Smooth muscle cell (in vitro differentiated cells): ENCODE measurements at regions not wholly inside any gene's neighbourhood (a gene's known extent, or its start where the extent isn't known, plus 50 kb on each side); places are given as distances from the start of the nearest gene placed in this dataset.

Experiments
- DNase-seq: peaks from one replicate; lab custom pipeline; 2025; ENCODE audit not compliant: unreplicated experiment; lab: John Stamatoyannopoulos, UW
- H2AFZ ChIP-seq: fragments of 200-600 bp; sonication (generic); 2 replicates; pipeline ENCODE4 v1.6.0; 2016; ENCODE audit warnings: antibody characterized with exemption, low read depth, mild to moderate bottlenecking
- H3F3A ChIP-seq: fragments of 200-600 bp; sonication (generic); 2 replicates; pipeline ENCODE4 v1.6.0; 2017; ENCODE audit warnings: antibody characterized with exemption, low read depth
- H3K27ac ChIP-seq: fragments of 200-600 bp; sonication (generic); 2 replicates; pipeline ENCODE4 v1.5.1; 2016; ENCODE audit warnings: low read depth, mild to moderate bottlenecking
- H3K27me3 ChIP-seq: fragments of 200-600 bp; sonication (generic); 2 replicates; pipeline ENCODE4 v1.6.1; 2016; ENCODE audit warnings: low read depth, mild to moderate bottlenecking
- H3K36me3 ChIP-seq: fragments of 200-600 bp; sonication (generic); 2 replicates; pipeline ENCODE4 v1.5.1; 2016; ENCODE audit warnings: low read depth
- H3K4me1 ChIP-seq: fragments of 200-600 bp; sonication (generic); 2 replicates; pipeline ENCODE4 v1.5.1; 2016; ENCODE audit warnings: low read depth
- H3K4me2 ChIP-seq: fragments of 200-600 bp; sonication (generic); 2 replicates; pipeline ENCODE4 v1.6.0; 2016; ENCODE audit warnings: mild to moderate bottlenecking
- H3K4me3 ChIP-seq: fragments of 200-600 bp; sonication (generic); 2 replicates; pipeline ENCODE4 v1.5.1; 2016; ENCODE audit warnings: mild to moderate bottlenecking
- H3K79me2 ChIP-seq: fragments of 200-600 bp; sonication (generic); 2 replicates; pipeline ENCODE4 v1.6.0; 2016; ENCODE audit warnings: low read depth, mild to moderate bottlenecking
- H3K9ac ChIP-seq: fragments of 200-600 bp; sonication (generic); 2 replicates; pipeline ENCODE4 v1.6.0; 2016; ENCODE audit warnings: low read depth
- H3K9me3 ChIP-seq: fragments of 200-600 bp; sonication (generic); replicated peaks from 2 replicates; pipeline ENCODE4 v1.5.1; 2016; ENCODE audit warnings: low read depth
- H4K20me1 ChIP-seq: fragments of 200-600 bp; sonication (generic); 2 replicates; pipeline ENCODE4 v1.6.0; 2016; ENCODE audit warnings: low read depth
- WGBS: methylation state at CpG from one replicate; pipeline ENCODE4 v1.1.7; 2016; ENCODE audit warnings: low lambda C conversion rate; 5-methylcytosine and 5-hydroxymethylcytosine counted together
- TF ChIP-seq, protein P1 (sequence below): fragments of 200-600 bp; sonication (generic); IDR thresholded peaks from 2 replicates; pipeline ENCODE4 v1.5.1; 2017; ENCODE audit warnings: borderline replicate concordance, mild to moderate bottlenecking, antibody characterized with exemption; ENCODE audit not compliant: insufficient read depth, poor library complexity, severe bottlenecking

- Histone ChIP-seq H3K4me1 (no peaks in the 10 kb centered on the region), H3K9me3 (no peaks in the 10 kb centered on the region), H3K27me3 (no peaks in the 10 kb centered on the region), H2AFZ (no peak overlapping the region), H3K27ac (no peak overlapping the region), H3K36me3 (no peaks in the 10 kb centered on the region), H3F3A (no peaks in the 10 kb centered on the region), H3K9ac (no peak overlapping the region), H3K4me2 (no peak overlapping the region), H4K20me1 (no peaks in the 10 kb centered on the region), H3K4me3 (no peak overlapping the region), H3K79me2 (no peaks in the 10 kb centered on the region)
- TF ChIP-seq, protein P1, sequence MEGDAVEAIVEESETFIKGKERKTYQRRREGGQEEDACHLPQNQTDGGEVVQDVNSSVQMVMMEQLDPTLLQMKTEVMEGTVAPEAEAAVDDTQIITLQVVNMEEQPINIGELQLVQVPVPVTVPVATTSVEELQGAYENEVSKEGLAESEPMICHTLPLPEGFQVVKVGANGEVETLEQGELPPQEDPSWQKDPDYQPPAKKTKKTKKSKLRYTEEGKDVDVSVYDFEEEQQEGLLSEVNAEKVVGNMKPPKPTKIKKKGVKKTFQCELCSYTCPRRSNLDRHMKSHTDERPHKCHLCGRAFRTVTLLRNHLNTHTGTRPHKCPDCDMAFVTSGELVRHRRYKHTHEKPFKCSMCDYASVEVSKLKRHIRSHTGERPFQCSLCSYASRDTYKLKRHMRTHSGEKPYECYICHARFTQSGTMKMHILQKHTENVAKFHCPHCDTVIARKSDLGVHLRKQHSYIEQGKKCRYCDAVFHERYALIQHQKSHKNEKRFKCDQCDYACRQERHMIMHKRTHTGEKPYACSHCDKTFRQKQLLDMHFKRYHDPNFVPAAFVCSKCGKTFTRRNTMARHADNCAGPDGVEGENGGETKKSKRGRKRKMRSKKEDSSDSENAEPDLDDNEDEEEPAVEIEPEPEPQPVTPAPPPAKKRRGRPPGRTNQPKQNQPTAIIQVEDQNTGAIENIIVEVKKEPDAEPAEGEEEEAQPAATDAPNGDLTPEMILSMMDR: no peak
- 78% methylated on average over 4 of the region's 4 CpGs for WGBS
- no peak for DNase-seq
Measured at GRCh38 chr7:49400891-49401550, 372.4 kb upstream of the VWC2 start.

DNA sequence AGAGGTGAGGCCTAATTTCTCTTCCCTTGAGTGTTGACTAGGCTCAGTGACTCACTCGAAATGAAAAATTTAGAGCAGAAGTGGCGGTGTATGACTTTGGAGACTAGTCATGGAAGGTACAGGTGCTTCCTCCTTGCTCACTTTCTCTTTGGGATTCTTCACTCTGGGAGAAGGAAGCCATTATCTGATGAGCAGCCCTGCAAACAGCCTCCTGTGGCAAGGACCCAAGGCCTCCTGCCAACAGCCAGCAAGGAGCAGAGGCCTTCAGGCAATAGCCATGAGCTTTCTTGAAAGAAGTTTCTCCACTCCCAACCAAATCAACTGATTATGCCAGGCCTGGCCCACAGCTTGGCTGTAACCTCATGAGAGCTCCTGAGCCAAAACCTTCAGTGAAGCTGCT is 369.6 kb upstream of the VWC2 start:
- no peak overlapping the region for H2AFZ ChIP-seq
- H3K4me1 ChIP-seq: no peaks in the 10 kb centered on the region
- WGBS: 92% methylated on average over 2 of the region's 2 CpGs

DNA sequence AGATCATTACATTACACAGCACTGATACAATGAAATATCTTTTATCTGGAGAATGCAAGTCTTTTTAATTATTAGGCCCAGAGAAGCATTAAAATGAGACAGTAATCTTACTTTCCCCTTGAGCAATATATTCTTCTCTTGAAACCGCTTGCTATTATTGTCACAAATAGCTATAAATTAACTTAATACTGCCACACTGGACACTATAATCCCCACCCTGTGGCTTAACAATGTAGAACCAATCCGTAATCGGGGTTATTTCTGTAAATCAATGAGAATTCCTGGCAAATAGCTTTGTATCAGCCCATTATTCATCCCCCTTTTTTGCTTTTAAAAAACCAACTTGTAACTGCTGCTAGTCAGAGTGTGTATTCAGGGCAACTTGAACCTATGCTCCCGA is 366.2 kb upstream of the VWC2 start:
- Histone ChIP-seq H3K4me3 (no peak overlapping the region), H3F3A (no peaks in the 10 kb centered on the region), H3K9me3 (no peaks in the 10 kb centered on the region), H3K9ac (no peak overlapping the region), H2AFZ (no peak overlapping the region), H3K4me1 (no peaks in the 10 kb centered on the region), H3K27ac (no peak overlapping the region), H4K20me1 (no peaks in the 10 kb centered on the region), H3K27me3 (no peaks in the 10 kb centered on the region), H3K79me2 (no peaks in the 10 kb centered on the region), H3K4me2 (no peak overlapping the region), H3K36me3 (no peaks in the 10 kb centered on the region)
- TF ChIP-seq, protein P1: no peak
- DNase-seq: no peak
- WGBS: 90% methylated on average over 4 of the region's 4 CpGs

More for the DNA sequence above, 369.6 kb upstream of the VWC2 start:
- H3K27ac ChIP-seq: no peak overlapping the region
- no peak for DNase-seq
- no peak overlapping the region for H3K4me3 ChIP-seq
- H3F3A ChIP-seq: no peaks in the 10 kb centered on the region
- no peaks in the 10 kb centered on the region for H3K9me3 ChIP-seq
- H4K20me1 ChIP-seq: no peaks in the 10 kb centered on the region
- TF ChIP-seq, protein P1: no peak
- H3K79me2 ChIP-seq: no peaks in the 10 kb centered on the region
- no peak overlapping the region for H3K4me2 ChIP-seq
- H3K36me3 ChIP-seq: no peaks in the 10 kb centered on the region
- H3K27me3 ChIP-seq: no peaks in the 10 kb centered on the region
- no peak overlapping the region for H3K9ac ChIP-seq

DNA sequence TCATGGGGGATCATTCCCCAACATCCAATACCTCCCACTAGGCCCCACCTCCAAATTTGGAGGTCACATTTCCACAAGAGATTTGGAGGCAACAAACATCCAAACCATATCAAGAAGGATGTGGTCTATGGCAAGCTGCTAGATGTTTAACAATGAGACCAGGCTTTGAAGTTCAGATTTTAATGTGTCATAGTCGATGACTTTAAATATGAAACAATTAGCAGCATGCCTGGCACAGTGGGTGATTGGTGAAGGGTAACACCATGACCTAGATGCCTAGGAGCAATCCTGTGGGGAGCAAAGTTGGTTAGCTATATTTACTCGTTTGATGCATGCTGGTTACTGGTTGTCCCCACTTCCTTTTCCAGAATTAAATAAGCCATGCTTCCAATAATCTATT is 356.4 kb upstream of the VWC2 start:
- no peak overlapping the region for H3K27ac ChIP-seq
- no peak overlapping the region for H3K4me3 ChIP-seq
- H3K4me1 ChIP-seq: no peaks in the 10 kb centered on the region
- no peaks in the 10 kb centered on the region for H3K79me2 ChIP-seq
- TF ChIP-seq, protein P1: no peak
- no peaks in the 10 kb centered on the region for H3F3A ChIP-seq
- no peak overlapping the region for H2AFZ ChIP-seq
- no peak overlapping the region for H3K4me2 ChIP-seq
- no peaks in the 10 kb centered on the region for H3K27me3 ChIP-seq
- H3K9ac ChIP-seq: no peak overlapping the region
- 76% methylated on average over 2 of the region's 2 CpGs for WGBS
- H4K20me1 ChIP-seq: no peaks in the 10 kb centered on the region
- H3K9me3 ChIP-seq: no peaks in the 10 kb centered on the region
- no peaks in the 10 kb centered on the region for H3K36me3 ChIP-seq
- no peak for DNase-seq
